ENCODE measurements at regions not wholly inside any gene's neighbourhood (a gene's known extent, or its start where the extent isn't known, plus 50 kb on each side); places are given as distances from the start of the nearest gene placed in this dataset.
A peak's percentile ranks its signal among the peaks of the same experiment; 100 is the strongest.

DNA sequence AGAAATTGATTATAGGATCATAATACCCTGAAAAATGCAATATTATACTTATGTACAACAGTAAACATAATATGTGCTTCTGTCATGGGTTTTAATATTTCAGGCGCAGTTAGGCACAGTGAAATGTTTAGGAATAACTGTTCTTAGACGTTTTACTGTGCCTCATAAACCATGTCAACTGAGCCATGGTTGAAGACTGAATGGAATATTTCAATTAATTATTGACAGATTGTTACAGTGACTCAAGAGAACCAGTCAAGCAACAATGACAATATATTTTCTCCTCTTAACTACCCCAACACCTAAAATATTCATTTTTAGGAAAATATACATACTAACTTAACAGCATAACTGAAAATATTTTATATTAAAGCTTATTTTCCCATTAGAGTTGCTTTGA lies 852.7 kb upstream of the FRG1 start:
- H3K4me1 ChIP-seq, result peaks cover 12% of the 10 kb centered on the region
- no peaks in the 10 kb centered on the region for H3K27me3 ChIP-seq
- H3K36me3 ChIP-seq, result no peaks in the 10 kb centered on the region
- DNase-seq, result no peak
- TF ChIP-seq, protein P1, sequence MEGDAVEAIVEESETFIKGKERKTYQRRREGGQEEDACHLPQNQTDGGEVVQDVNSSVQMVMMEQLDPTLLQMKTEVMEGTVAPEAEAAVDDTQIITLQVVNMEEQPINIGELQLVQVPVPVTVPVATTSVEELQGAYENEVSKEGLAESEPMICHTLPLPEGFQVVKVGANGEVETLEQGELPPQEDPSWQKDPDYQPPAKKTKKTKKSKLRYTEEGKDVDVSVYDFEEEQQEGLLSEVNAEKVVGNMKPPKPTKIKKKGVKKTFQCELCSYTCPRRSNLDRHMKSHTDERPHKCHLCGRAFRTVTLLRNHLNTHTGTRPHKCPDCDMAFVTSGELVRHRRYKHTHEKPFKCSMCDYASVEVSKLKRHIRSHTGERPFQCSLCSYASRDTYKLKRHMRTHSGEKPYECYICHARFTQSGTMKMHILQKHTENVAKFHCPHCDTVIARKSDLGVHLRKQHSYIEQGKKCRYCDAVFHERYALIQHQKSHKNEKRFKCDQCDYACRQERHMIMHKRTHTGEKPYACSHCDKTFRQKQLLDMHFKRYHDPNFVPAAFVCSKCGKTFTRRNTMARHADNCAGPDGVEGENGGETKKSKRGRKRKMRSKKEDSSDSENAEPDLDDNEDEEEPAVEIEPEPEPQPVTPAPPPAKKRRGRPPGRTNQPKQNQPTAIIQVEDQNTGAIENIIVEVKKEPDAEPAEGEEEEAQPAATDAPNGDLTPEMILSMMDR (IDR thresholded peaks at IDR 0.05; ENCODE audit: low read depth, low read length), result no peak
- H3K4me3 ChIP-seq (ENCODE audit: low read depth, low read length), result no peak overlapping the region
- H3K9me3 ChIP-seq, result no peaks in the 10 kb centered on the region

DNA sequence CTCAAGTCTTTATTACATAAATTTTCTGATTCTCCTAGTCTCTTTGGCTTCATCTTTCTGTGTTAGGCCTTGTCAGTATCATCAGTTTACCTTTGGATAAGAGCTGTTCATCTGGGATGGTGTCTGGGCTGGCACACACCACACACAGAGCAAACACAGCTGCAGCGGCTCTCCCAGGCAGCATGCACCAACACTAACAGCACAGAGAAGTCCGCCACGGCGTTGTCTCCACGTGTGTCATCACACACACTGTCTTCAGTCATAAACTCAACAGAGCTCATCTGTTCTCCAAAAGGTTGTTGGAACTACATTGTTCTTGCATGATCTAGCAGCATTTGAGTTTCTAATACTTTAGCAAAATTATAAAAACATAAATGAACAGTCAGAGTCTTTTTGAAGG lies 851.9 kb upstream of the FRG1 start:
- no peaks in the 10 kb centered on the region for H3K9me3 ChIP-seq
- TF ChIP-seq, protein P1 (IDR thresholded peaks at IDR 0.05; ENCODE audit: low read depth, low read length), result no peak
- no peaks in the 10 kb centered on the region for H3K36me3 ChIP-seq
- H3K27me3 ChIP-seq, result no peaks in the 10 kb centered on the region
- H3K4me1 ChIP-seq, result peaks cover 12% of the 10 kb centered on the region
- no peak overlapping the region for H3K4me3 ChIP-seq (ENCODE audit: low read depth, low read length)
- no peak for DNase-seq

DNA sequence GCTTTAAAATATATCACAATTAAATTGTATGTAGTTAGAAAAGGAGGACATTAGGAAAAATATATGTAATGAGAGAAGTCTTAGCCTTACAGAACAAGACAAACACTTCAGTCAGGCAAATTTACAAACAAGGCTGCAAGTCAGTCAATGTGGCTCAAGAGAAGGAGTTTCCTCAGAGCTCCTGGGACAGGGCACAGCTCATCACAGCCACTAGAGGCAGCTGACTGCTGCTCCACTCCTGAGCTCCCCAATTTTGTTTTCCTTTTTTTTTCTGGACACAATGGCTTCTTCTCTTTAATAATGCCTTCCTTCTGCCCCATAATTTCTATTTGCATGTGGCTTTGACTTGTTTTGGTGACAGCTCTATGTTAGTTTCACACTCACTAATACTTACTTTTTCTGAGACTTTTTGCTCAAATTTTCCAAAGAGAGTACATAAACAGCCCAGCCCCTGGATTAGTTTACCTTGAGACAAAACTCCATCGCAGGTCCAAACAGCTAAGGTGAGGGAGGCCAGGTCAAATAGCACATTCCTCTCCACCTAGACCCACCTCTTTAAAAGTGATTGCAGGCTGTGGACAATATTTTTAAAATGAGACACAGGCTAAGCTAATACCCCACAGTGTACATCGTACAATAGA lies 850.4 kb upstream of the FRG1 start:
- Histone ChIP-seq H3K4me3 (ENCODE audit: low read depth, low read length) (no peak overlapping the region), H3K27me3 (no peaks in the 10 kb centered on the region), H3K9me3 (no peaks in the 10 kb centered on the region), H3K36me3 (no peaks in the 10 kb centered on the region), H3K4me1 (peaks cover 5% of the 10 kb centered on the region)
- TF ChIP-seq, protein P1 (IDR thresholded peaks at IDR 0.05; ENCODE audit: low read depth, low read length), result peak; percentile 78
- peak; percentile 24 for DNase-seq

DNA sequence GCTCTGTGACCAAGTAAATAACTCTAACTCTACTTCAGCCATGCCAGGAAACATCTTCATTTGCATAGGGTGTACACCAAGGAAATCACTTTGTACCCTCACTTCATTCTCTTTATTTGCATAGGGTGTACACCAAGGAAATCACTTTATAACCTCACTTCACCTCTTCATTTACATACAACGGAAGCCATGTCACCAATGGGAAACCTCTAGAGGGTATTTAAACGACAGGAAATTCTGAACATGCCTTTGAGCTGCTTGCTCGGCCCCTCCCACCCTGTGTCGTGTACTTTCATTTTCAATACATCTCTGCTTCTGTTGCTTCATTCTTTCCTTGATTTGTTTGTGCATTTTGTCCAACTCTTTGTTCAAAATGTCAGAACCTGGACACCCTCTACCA lies 848.1 kb upstream of the FRG1 start:
- H3K4me1 ChIP-seq, result no peaks in the 10 kb centered on the region; the same call in 1 of the 2 replicates
- no peak for DNase-seq
- H3K36me3 ChIP-seq, result no peaks in the 10 kb centered on the region
- TF ChIP-seq, protein P1 (IDR thresholded peaks at IDR 0.05; ENCODE audit: low read depth, low read length), result no peak
- H3K9me3 ChIP-seq, result no peaks in the 10 kb centered on the region
- no peak overlapping the region for H3K4me3 ChIP-seq (ENCODE audit: low read depth, low read length)
- H3K27me3 ChIP-seq, result no peaks in the 10 kb centered on the region

DNA sequence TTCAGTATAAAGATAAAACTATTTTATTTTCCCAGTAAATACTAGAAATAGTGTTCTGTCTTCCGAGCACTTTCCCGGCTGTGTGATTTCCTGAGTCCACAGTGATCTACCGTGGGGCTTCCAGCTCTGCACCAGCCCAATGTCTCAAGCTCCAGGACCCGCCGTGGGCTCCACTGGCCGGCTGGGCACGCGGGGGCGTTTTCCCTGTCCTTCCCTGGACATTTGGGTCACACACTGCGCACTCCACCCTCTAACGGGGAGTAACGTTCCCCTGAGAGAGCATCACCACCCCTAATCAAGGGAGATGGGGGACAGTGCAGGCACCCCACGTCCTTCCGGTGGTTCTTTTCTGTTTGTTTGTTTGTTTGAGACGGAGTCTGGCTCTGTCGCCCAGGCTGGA lies 844.6 kb upstream of the FRG1 start:
- no peaks in the 10 kb centered on the region for H3K27me3 ChIP-seq

DNA sequence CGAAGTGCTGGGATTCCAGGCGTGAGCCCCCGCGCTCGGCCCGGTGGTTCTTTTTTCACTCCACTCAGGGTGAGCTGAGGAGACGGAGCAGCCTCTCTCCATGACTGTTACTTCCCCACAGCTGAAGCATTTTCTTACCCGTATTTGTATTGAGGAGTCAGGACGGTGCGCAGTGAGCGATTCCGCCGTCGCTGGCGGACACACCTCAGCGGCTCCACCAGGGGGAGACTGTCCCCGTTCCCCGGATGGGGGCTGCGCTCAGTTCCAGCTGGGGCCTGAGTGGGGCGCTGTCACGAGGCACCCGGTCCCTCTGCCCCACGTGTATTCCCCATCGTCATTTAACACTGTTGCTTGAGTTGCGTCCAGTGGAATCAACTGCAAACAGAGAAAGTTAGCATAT lies 844.0 kb upstream of the FRG1 start:
- TF ChIP-seq, protein P1 (IDR thresholded peaks at IDR 0.05; ENCODE audit: low read depth, low read length), result peak; percentile 47
- no peak overlapping the region for H3K4me3 ChIP-seq (ENCODE audit: low read depth, low read length)
- no peaks in the 10 kb centered on the region for H3K27me3 ChIP-seq

More for the DNA sequence above, 844.6 kb upstream of the FRG1 start:
- no peak for DNase-seq
- Histone ChIP-seq H3K4me1 (no peaks in the 10 kb centered on the region), H3K4me3 (ENCODE audit: low read depth, low read length) (no peak overlapping the region), H3K36me3 (no peaks in the 10 kb centered on the region), H3K9me3 (no peaks in the 10 kb centered on the region; the same call in 1 of the 2 replicates)
- TF ChIP-seq, protein P1 (IDR thresholded peaks at IDR 0.05; ENCODE audit: low read depth, low read length), result no peak

More for the DNA sequence above, 844.0 kb upstream of the FRG1 start:
- H3K36me3 ChIP-seq, result no peaks in the 10 kb centered on the region
- no peak for DNase-seq
- H3K4me1 ChIP-seq, result no peaks in the 10 kb centered on the region
- H3K9me3 ChIP-seq, result no peaks in the 10 kb centered on the region; the same call in 1 of the 2 replicates
